GM19193 (cell line): ENCODE measurements at regions not wholly inside any gene's neighbourhood (a gene's known extent, or its start where the extent isn't known, plus 50 kb on each side); places are given as distances from the start of the nearest gene placed in this dataset.

Experiments used
- POLR2A ChIP-seq: IDR thresholded peaks from 4 replicates; pipeline ENCODE4 v1.6.1; 2011; ENCODE audit not compliant: insufficient read depth, insufficient read length; ENCODE audit errors: extremely low read depth

- no peak for TF ChIP-seq POLR2A
These were observed 407.9 kb upstream of the NPVF start for GRCh38 chr7:25636168-25636567.

DNA sequence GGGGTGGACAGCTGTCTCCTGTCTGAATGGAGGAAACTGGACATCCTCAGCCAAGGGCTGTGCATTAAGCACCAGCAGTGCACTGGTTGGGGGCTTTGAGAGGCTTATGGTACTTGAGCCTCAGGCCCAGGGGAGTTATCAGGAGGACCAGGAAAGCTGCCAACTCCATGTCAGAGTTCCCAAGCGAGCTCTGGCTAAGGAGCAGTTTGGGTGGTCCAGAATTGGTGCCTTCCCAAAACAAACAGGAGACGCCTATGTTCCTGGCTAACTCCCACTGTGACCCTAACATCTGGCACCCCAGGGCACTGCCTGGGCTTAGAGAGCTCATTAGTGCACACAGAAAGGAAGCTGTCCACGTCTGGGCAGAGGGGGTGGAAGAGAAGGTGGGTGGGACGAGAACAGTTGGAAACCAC is 408.6 kb upstream of the NPVF start:
- no peak for TF ChIP-seq POLR2A

- no peak for TF ChIP-seq POLR2A
These were observed 409.8 kb upstream of the NPVF start for GRCh38 chr7:25638068-25638467.

- no peak for TF ChIP-seq POLR2A
These were observed 410.4 kb upstream of the NPVF start for GRCh38 chr7:25638590-25639244.

DNA sequence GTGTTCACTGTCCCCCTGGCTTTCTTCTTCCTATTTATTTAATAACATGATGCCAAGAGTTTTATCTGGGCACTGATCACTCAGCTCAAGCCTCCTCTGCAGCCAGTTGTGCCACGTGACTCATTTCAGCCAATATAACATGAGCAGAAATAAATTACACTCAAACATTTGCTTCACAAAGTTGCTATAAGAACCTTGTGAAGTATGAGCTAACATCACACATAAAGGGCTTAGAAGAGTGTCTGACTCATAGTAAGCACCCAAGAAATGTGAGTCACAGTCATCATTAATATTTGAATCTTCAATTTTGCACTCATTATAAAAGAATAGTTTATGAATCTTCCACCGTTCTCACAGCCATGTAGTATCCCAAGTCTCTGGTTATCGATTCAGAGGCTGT is 414.6 kb upstream of the NPVF start:
- no peak for TF ChIP-seq POLR2A

DNA sequence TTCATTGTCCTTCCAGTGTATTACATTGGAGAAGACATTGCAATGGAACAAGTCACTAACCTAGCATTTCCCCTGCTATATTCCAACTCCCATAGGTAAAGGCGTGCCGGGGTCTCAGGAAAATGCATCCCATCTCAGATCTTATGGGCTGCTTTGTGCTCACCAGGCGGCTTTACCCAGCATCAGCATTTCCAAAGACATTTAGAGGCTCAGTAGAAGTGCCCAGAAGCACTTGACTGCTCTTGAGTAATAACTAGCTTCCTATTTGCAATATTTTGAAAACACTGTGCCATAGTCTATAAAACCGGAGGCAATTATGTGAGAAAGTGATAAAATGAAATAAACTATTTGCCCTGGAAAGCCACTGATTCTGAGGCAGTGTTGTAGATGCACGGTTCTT is 415.0 kb upstream of the NPVF start:
- TF ChIP-seq POLR2A, result no peak

- TF ChIP-seq POLR2A, result no peak
These were observed 415.6 kb upstream of the NPVF start for GRCh38 chr7:25643770-25644394.

DNA sequence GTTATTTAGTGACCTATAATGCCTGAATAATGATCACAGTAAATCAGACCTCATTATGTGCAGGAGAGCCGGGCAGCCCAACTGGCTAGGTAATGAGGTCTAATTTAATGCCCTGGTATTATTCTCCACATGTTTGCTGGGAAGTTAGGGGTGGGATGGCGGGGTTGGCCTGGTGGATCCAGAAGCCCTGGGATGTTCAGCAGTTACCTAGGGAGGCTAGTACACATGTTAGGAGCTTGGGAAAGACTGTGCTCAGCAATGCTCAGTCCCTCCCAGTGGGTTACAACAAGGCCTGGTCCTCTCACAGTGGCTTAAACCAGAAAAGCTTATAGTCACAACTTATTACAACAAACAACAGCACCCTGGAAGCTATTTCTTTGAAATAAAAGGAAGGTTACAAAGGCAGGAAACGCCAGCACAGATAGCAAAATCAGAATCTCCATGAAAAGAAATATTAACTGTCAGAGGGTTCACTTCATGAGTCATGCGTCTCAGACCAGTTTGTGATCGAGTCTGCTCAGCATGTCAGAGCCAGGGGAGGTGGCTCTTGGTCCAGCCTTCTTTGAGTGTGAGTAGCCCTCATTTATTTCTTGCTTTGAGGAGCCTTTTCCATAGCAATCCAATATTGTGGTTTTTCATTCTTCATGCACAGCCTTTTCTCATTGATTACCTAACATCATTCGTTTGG is 418.6 kb upstream of the NPVF start:
- no peak for TF ChIP-seq POLR2A

DNA sequence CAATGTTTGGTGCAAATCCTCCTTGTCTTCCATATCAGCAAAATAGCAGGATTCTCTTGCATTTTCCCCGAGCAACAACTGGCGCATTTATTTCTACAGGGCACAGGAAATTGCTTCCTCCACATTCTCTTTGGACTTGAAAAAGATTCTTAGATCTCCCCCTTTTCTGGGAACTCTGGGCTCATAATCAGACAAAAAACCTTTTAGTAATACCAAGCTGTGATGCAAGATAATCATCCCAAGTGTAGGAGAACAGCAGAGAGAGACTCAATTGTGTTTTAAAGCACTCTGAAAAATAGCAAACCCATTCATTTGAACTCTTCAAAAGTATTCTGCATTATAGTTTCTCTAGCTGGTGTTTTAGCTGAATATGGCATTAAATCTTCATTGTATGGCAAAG is 419.6 kb upstream of the NPVF start:
- no peak for TF ChIP-seq POLR2A

GRCh38 chr7:25652366-25652765 is 424.1 kb upstream of the NPVF start:
- TF ChIP-seq POLR2A, result no peak

DNA sequence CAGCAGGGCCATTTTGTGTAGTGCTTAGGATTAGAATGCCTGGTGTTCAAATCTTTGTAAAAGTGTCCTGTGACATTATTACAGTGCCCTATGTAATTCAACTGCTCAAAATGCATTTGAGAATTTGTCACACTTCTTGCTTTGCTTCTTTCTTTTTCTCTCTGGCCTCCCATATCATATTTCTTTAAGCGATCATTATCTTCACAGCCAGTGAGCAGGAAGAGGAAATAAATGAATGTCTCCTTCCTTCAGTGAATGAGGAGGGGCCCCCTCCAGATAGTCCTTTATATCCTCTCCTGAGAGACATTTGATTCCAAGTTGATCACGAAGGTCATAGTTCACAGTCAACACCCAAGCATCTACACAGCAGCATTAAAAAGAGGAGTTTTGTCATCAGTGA is 425.1 kb upstream of the NPVF start:
- no peak for TF ChIP-seq POLR2A

GRCh38 chr7:25656071-25656470 is 427.8 kb upstream of the NPVF start:
- TF ChIP-seq POLR2A, result no peak

GRCh38 chr7:25656581-25657026 is 428.3 kb upstream of the NPVF start:
- no peak for TF ChIP-seq POLR2A

- no peak for TF ChIP-seq POLR2A
These were observed 430.1 kb upstream of the NPVF start for GRCh38 chr7:25658375-25658774.

GRCh38 chr7:25659841-25660240 is 431.6 kb upstream of the NPVF start:
- TF ChIP-seq POLR2A, result no peak

DNA sequence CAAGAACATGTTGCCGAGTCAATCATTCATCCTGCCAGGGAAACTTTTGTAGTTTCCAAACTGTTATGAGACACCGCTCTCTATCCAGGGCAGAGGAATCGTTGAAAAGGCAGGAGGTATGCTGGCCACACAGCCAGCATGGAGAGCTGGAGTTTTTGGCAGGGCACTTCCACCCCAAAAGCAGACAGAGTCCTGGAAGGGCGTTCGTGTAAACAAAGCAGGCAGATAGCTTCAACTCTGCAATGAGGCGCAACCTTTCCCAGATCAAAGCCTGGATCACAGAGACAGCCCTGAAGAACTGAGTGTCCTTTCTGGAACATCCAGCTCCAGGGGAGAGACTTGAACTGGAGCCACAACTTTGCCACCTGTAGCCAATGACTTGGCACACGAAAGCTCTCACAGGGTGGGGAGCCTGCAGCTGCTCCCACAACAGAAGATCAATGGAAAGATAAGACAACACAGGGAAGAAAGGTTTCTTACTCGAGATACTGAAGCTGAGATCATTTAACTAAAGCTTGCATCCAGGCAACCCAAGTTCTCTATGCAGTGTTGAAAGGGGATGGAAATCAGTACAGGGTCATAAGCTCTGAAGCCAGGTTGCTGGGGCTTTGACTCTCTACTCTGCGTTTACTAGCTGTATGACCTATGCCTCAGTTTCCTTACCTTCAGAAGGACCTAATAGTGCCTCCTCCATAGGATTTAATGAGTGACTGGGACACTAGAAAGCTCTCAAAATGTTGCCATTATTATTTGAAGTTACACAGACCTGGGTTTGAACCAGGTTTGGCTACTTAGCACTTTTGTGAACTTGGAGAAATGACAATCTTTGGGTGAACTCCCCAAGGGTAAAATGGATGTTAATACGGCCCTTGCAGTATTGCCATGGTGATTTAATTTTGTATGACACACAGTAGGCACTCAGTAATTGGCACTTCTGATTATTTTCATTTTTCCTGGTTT is 434.8 kb upstream of the NPVF start:
- TF ChIP-seq POLR2A, result no peak

DNA sequence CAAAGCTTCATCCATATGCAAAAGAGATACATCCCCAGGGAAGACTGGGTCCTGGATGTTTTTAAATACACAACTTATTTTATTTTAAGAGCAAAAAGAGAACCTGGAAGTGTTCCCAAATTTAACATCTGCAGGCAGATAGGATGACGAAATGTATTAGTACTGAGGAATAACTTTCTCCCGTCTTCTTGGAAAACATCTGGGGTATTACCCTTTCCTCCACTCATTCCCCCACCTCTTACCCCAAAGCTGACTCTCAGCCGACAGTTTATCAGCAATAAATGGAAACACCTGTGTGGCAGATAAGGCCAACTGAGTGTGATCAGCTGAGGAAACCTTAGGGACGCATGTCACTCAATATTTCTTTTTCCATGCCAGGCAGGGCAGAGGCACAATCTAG is 435.6 kb upstream of the NPVF start:
- TF ChIP-seq POLR2A, result no peak
